Hepatocyte (in vitro differentiated cells): ENCODE measurements at regions not wholly inside any gene's neighbourhood (a gene's known extent, or its start where the extent isn't known, plus 50 kb on each side); places are given as distances from the start of the nearest gene placed in this dataset.

ENCODE experiments used
- EZH2 ChIP-seq: fragments of 200-600 bp; sonication (generic); IDR thresholded peaks from 2 replicates; pipeline ENCODE4 v1.6.1; 2016; ENCODE audit warnings: antibody characterized with exemption, mild to moderate bottlenecking, borderline replicate concordance
- EZH2phosphoT487 ChIP-seq: fragments of 200-600 bp; sonication (generic); IDR thresholded peaks from one replicate; pipeline ENCODE4 v1.6.1; 2018; ENCODE audit warnings: antibody characterized with exemption, mild to moderate bottlenecking, low read depth, moderate library complexity; ENCODE audit not compliant: unreplicated experiment, severe bottlenecking
- TF ChIP-seq, protein P1 (sequence below): fragments of 200-600 bp; sonication (generic); IDR thresholded peaks from 2 replicates; pipeline ENCODE4 v1.5.1; 2016; ENCODE audit warnings: antibody characterized with exemption, mild to moderate bottlenecking; ENCODE audit not compliant: poor library complexity

DNA sequence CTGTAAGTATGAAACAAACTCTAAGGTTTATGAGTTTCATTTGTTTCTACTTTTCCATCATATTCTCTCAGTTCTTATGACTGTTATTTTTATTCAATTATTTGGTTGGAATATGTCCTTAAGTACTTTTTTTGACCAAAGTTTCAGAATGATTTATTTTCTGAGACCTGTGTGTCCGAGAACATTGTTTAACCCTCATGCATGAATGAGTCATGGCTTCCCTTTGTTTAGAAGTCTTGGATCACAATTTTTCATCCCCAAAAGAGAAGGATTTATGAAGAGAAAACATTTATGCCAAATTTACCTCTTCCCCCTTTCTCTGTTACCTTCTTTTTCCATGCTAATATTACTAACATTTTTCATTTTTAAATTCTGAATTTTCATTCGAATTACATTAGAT, 518.0 kb upstream of the NR2F2 start:
- TF ChIP-seq, protein P1, sequence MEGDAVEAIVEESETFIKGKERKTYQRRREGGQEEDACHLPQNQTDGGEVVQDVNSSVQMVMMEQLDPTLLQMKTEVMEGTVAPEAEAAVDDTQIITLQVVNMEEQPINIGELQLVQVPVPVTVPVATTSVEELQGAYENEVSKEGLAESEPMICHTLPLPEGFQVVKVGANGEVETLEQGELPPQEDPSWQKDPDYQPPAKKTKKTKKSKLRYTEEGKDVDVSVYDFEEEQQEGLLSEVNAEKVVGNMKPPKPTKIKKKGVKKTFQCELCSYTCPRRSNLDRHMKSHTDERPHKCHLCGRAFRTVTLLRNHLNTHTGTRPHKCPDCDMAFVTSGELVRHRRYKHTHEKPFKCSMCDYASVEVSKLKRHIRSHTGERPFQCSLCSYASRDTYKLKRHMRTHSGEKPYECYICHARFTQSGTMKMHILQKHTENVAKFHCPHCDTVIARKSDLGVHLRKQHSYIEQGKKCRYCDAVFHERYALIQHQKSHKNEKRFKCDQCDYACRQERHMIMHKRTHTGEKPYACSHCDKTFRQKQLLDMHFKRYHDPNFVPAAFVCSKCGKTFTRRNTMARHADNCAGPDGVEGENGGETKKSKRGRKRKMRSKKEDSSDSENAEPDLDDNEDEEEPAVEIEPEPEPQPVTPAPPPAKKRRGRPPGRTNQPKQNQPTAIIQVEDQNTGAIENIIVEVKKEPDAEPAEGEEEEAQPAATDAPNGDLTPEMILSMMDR: no peak
- TF ChIP-seq EZH2 (no peak), EZH2phosphoT487 (no peak)
